PC-3 (cell line): ENCODE measurements at regions not wholly inside any gene's neighbourhood (a gene's known extent, or its start where the extent isn't known, plus 50 kb on each side); places are given as distances from the start of the nearest gene placed in this dataset.
A peak's percentile ranks its signal among the peaks of the same experiment; 100 is the strongest.
"Not testable (repeated sequence)": the region's sequence is repeated elsewhere in the genome, so short reads cannot be mapped to it uniquely, and the experiment has no call there.

Experiments
- ATAC-seq: fragments of 200-7000 bp; cut with Tn5 transposase; 2 replicates; pipeline ENCODE4 v1.9.1; 2020; ENCODE audit warnings: mild to moderate bottlenecking, moderate library complexity
- BruUV-seq: library from RNA; stranded (reverse); fragments of 400-500 nt; replicated peaks from 2 replicates; lab custom pipeline; 2021; lab: Mats Ljungman, UMichigan
- CTCF ChIA-PET: fragments of 300-600 bp; sonication (Branson Sonifier 250); formaldehyde crosslinking; loops from one replicate; lab custom pipeline; 2022; ENCODE audit warnings: antibody characterized with exemption; lab: Charles Lee
- POLR2A ChIA-PET: fragments of 300-600 bp; sonication (Branson Sonifier 250); formaldehyde crosslinking; loops from one replicate; lab custom pipeline; 2022; ENCODE audit warnings: antibody characterized with exemption; ENCODE audit not compliant: unreplicated experiment; lab: Charles Lee
- DNase-seq: peaks from one replicate; pipeline ENCODE4 v3.0.0-alpha.2; 2015
- H2AFZ ChIP-seq: fragments of 300-600 bp; sonication (generic); 2 replicates; pipeline ENCODE4 v1.6.0; 2016; ENCODE audit warnings: antibody characterized with exemption, low read length
- H3F3A ChIP-seq: fragments of 300-600 bp; sonication (generic); one replicate; pipeline ENCODE4 v1.6.0; 2017; ENCODE audit warnings: antibody characterized with exemption, low read length, control low read depth, mild to moderate bottlenecking; ENCODE audit not compliant: unreplicated experiment
- H3K27ac ChIP-seq: fragments of 300-600 bp; sonication (generic); 2 replicates; pipeline ENCODE4 v1.5.1; 2016; ENCODE audit warnings: mild to moderate bottlenecking, low read length
- H3K27me3 ChIP-seq: fragments of 300-600 bp; sonication (generic); 2 replicates; pipeline ENCODE4 v1.6.1; 2016; ENCODE audit warnings: low read length, mixed read lengths
- H3K36me3 ChIP-seq: fragments of 300-600 bp; sonication (generic); 2 replicates; pipeline ENCODE4 v1.6.1; 2016; ENCODE audit warnings: low read depth, mixed run types, low read length, mixed read lengths
- H3K4me1 ChIP-seq: fragments of 300-600 bp; sonication (generic); 2 replicates; pipeline ENCODE4 v1.5.1; 2016; ENCODE audit warnings: low read length; ENCODE audit not compliant: insufficient read depth
- H3K4me2 ChIP-seq: fragments of 300-600 bp; sonication (generic); 2 replicates; pipeline ENCODE4 v1.6.0; 2016; ENCODE audit warnings: low read length
- H3K4me3 ChIP-seq: fragments of 300-600 bp; sonication (generic); 2 replicates; pipeline ENCODE4 v1.5.1; 2016; ENCODE audit warnings: mild to moderate bottlenecking, low read length, mixed read lengths
- H3K79me2 ChIP-seq: fragments of 300-600 bp; sonication (generic); 2 replicates; pipeline ENCODE4 v1.6.1; 2017; ENCODE audit warnings: low read length, mixed read lengths
- H3K9ac ChIP-seq: fragments of 300-600 bp; sonication (generic); 2 replicates; pipeline ENCODE4 v1.6.0; 2016; ENCODE audit warnings: mild to moderate bottlenecking, low read length
- H3K9me2 ChIP-seq: fragments of 300-600 bp; sonication (generic); replicated peaks from 2 replicates; pipeline ENCODE4 v1.6.1; 2016; ENCODE audit warnings: mixed run types, low read length, mixed read lengths
- H3K9me3 ChIP-seq: fragments of 300-600 bp; sonication (generic); 2 replicates; pipeline ENCODE4 v1.6.1; 2016; ENCODE audit warnings: low read length, mixed read lengths
- H4K20me1 ChIP-seq: fragments of 300-600 bp; sonication (generic); 2 replicates; pipeline ENCODE4 v1.6.1; 2016; ENCODE audit warnings: low read length, mixed read lengths
- CTCF ChIP-seq: fragments of 300-600 bp; sonication (generic); conservative IDR thresholded peaks from 2 replicates; pipeline ENCODE4 v1.5.1; 2017; ENCODE audit warnings: antibody characterized with exemption, low read depth, mild to moderate bottlenecking, low read length
- EZH2 ChIP-seq: fragments of 300-600 bp; sonication (generic); IDR thresholded peaks from one replicate; pipeline ENCODE4 v1.6.1; 2017; ENCODE audit warnings: antibody characterized with exemption, mild to moderate bottlenecking, low read length; ENCODE audit not compliant: unreplicated experiment
- EZH2phosphoT487 ChIP-seq: fragments of 300-600 bp; sonication (generic); IDR thresholded peaks from 2 replicates; pipeline ENCODE4 v1.6.1; 2018; ENCODE audit warnings: mild to moderate bottlenecking, antibody characterized with exemption, low read length, borderline replicate concordance
- intact Hi-C: fragments of 100-400 bp; cut with micrococcal nuclease; formaldehyde crosslinking; loops from 2 replicates; pipeline ENCODE4 v1.9.0; 2023

- no peak overlapping the region for H3K4me2 ChIP-seq
- no peak for ATAC-seq
- no peaks in the 10 kb centered on the region for H3K36me3 ChIP-seq
- H3K9me2 ChIP-seq: no peaks in the 10 kb centered on the region
- BruUV-seq: no TSS peak
- no peak overlapping the region for H3K9ac ChIP-seq
- no peak overlapping the region for H2AFZ ChIP-seq
- TF ChIP-seq EZH2phosphoT487: no peak
- no peak for TF ChIP-seq CTCF
- TF ChIP-seq EZH2: no peak
- no peaks in the 10 kb centered on the region for H3K27me3 ChIP-seq
- H4K20me1 ChIP-seq: no peaks in the 10 kb centered on the region
- no peaks in the 10 kb centered on the region for H3K79me2 ChIP-seq
- ChIA-PET POLR2A (no interaction called here), CTCF (no interaction called here)
- H3K4me3 ChIP-seq: no peak overlapping the region
- H3F3A ChIP-seq: no peaks in the 10 kb centered on the region
- no peaks in the 10 kb centered on the region for H3K4me1 ChIP-seq
- no peaks in the 10 kb centered on the region for H3K9me3 ChIP-seq
- intact Hi-C loops: no loop called here
- no peak overlapping the region for H3K27ac ChIP-seq
- peak; percentile 39 for DNase-seq
These were observed 971.4 kb downstream of the MCTP2 start for GRCh38 chr15:95202569-95203349.

DNA sequence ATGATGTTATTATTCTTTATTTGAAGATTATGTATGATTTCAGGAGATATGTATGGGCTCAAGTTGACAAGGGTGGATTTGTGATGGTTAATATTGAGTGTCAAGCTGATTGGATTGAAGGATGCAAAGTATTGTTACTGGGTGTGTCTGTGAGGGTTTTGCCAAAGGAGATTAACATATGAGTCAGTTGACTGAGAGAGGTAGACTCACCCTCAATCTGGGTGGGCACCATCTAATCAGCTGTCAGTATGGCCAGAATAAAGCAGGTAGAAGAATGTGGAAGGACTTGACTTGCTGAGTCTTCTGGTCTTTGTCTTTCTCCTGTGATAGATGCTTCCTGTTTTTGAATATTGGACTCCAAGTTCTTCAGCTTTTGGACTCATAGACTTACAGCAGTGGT is 973.7 kb downstream of the MCTP2 start:
- ChIA-PET POLR2A (no interaction called here), CTCF (no interaction called here)

GRCh38 chr15:95205830-95206229 is 974.5 kb downstream of the MCTP2 start:
- H3K4me1 ChIP-seq, H2AFZ ChIP-seq, H3K27ac ChIP-seq, H3K36me3 ChIP-seq, ATAC-seq, BruUV-seq, H3K4me3 ChIP-seq, POLR2A ChIA-PET, CTCF ChIA-PET, H3K4me2 ChIP-seq, H3F3A ChIP-seq, H3K9me2 ChIP-seq, H3K9me3 ChIP-seq, H3K27me3 ChIP-seq, intact Hi-C loops, H4K20me1 ChIP-seq, H3K79me2 ChIP-seq, DNase-seq, H3K9ac ChIP-seq: not testable (repeated sequence)

More for the DNA sequence above, 973.7 kb downstream of the MCTP2 start:
- no peaks in the 10 kb centered on the region for H3K27me3 ChIP-seq
- H3K4me1 ChIP-seq: no peaks in the 10 kb centered on the region
- no peaks in the 10 kb centered on the region for H3K9me2 ChIP-seq
- H3K36me3 ChIP-seq: no peaks in the 10 kb centered on the region
- H3K9ac ChIP-seq: no peak overlapping the region
- no peaks in the 10 kb centered on the region for H3F3A ChIP-seq
- intact Hi-C loops: no loop called here
- no TSS peak for BruUV-seq
- H2AFZ ChIP-seq: no peak overlapping the region
- H3K27ac ChIP-seq: no peak overlapping the region
- H3K9me3 ChIP-seq: no peaks in the 10 kb centered on the region
- no peaks in the 10 kb centered on the region for H4K20me1 ChIP-seq
- H3K4me2 ChIP-seq: no peak overlapping the region
- H3K79me2 ChIP-seq: no peaks in the 10 kb centered on the region
- ATAC-seq (no peak), DNase-seq (no peak)
- H3K4me3 ChIP-seq: no peak overlapping the region
- no peak for TF ChIP-seq CTCF
- TF ChIP-seq EZH2phosphoT487: no peak
- TF ChIP-seq EZH2: no peak
